H1 (cell line): ENCODE measurements at regions not wholly inside any gene's neighbourhood (a gene's known extent, or its start where the extent isn't known, plus 50 kb on each side); places are given as distances from the start of the nearest gene placed in this dataset.

ENCODE experiments used
- CHD1 ChIP-seq: IDR thresholded peaks from 2 replicates; pipeline ENCODE4 v1.6.1; 2012; ENCODE audit warnings: low read depth, low read length, improper control_type of control experiment
- CTCF ChIP-seq, 3 experiments: IDR thresholded peaks; 1 replicate in 2 of 3; 2 replicates in 1 of 3; pipeline versions ENCODE4 v1.5.1 to v1.6.1; 2011; ENCODE audit warnings: low read length in 3 of 3, mild to moderate bottlenecking in 3 of 3, inconsistent platforms in 2 of 3, low read depth in 1 of 3, moderate library complexity in 1 of 3; ENCODE audit not compliant: insufficient read depth in 1 of 3; ENCODE audit errors: control extremely low read depth in 1 of 3
- EZH2 ChIP-seq: fragments of 200-600 bp; sonication (generic); IDR thresholded peaks from 2 replicates; pipeline ENCODE4 v1.7.1; 2012; ENCODE audit warnings: low read depth, mild to moderate bottlenecking, moderate library complexity, low read length, inconsistent platforms; ENCODE audit not compliant: severe bottlenecking
- FOSL1 ChIP-seq: IDR thresholded peaks from 2 replicates; pipeline ENCODE4 v1.6.1; 2011; ENCODE audit warnings: mild to moderate bottlenecking, low read depth, low read length, moderate library complexity; ENCODE audit not compliant: insufficient read depth
- JUND ChIP-seq: IDR thresholded peaks from 2 replicates; pipeline ENCODE4 v1.6.1; 2011; ENCODE audit warnings: mild to moderate bottlenecking, improper control_type of control experiment, low read length
- NRF1 ChIP-seq: IDR thresholded peaks from 2 replicates; pipeline ENCODE4 v1.6.1; 2011; ENCODE audit warnings: mild to moderate bottlenecking, low read depth, low read length, improper control_type of control experiment
- POLR2AphosphoS5 ChIP-seq: IDR thresholded peaks from 2 replicates; pipeline ENCODE4 v1.6.1; 2011; ENCODE audit warnings: low read depth, low read length
- RAD21 ChIP-seq, 2 experiments: IDR thresholded peaks in 1 of 2; conservative IDR thresholded peaks in 1 of 2; 2 replicates each; pipeline ENCODE4 v1.6.1; 2011; ENCODE audit warnings: low read depth in 2 of 2, low read length in 2 of 2, improper control_type of control experiment in 1 of 2, inconsistent platforms in 1 of 2, mild to moderate bottlenecking in 1 of 2, moderate library complexity in 1 of 2
- RFX5 ChIP-seq: IDR thresholded peaks from 2 replicates; pipeline ENCODE4 v1.6.1; 2011; ENCODE audit warnings: low read depth, low read length, improper control_type of control experiment, borderline replicate concordance
- SIN3A ChIP-seq, 2 experiments: IDR thresholded peaks in 1 of 2; conservative IDR thresholded peaks in 1 of 2; 2 replicates each; pipeline ENCODE4 v1.6.1; 2011 to 2012; ENCODE audit warnings: low read length in 2 of 2, improper control_type of control experiment in 1 of 2, low read depth in 1 of 2, mild to moderate bottlenecking in 1 of 2
- TAF7 ChIP-seq: optimal IDR thresholded peaks from 2 replicates; pipeline ENCODE3; 2011; ENCODE audit warnings: low read depth, mild to moderate bottlenecking, inconsistent platforms, low read length, moderate library complexity, borderline replicate concordance
- TBP ChIP-seq: IDR thresholded peaks from 2 replicates; pipeline ENCODE4 v1.6.1; 2011; ENCODE audit warnings: low read depth, low read length, improper control_type of control experiment
- ZNF274 ChIP-seq: IDR thresholded peaks from 2 replicates; pipeline ENCODE4 v1.7.0; 2012; ENCODE audit warnings: low read length, borderline replicate concordance; ENCODE audit errors: extremely low read depth

DNA sequence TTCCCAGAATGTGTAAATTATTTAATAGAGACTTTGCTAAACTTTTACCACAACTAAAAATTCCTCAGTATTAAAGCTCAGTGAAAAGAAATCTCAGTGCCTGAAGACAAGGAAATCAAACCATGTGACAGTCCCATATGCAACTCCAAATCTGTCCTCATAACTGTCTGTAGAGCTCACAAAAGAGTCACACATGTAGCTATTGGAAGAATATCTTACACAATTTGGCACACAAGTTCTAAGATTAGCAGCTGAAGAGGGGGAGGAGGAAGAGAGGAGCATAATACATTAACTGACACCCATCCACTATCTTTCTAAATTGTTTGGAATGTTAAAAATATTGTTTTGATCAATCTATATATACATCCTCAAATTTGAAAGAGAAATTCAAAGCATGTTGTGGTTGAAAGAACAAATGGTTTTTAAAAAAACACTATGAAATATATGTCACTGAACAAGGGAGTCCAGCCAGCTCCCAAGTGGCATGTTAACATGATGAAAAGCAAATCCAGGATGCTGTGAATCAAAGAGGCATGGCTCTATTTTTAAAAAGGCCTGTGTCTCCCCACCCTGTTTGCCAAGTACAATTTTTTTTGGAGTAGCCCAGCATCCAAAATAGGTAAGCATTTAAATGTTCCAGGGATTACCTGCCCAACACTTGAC lies 126.3 kb upstream of the NANOGP8 start:
- no peak for TF ChIP-seq NRF1
- no peak for TF ChIP-seq TAF7
- TF ChIP-seq CTCF (IDR thresholded peaks at IDR 0.05; ENCODE audit: control extremely low read depth in 1 of 3, insufficient read depth in 1 of 3, low read depth in 1 of 3, low read length in 3 of 3), result no peak
- no peak for TF ChIP-seq EZH2
- TF ChIP-seq ZNF274, result no peak
- no peak for TF ChIP-seq FOSL1
- TF ChIP-seq JUND, result no peak
- TF ChIP-seq TBP, result no peak
- TF ChIP-seq SIN3A (conservative IDR thresholded peaks at IDR 0.05 in 1 of 2, IDR thresholded peaks at IDR 0.05 in 1 of 2; ENCODE audit: low read depth in 1 of 2, low read length in 2 of 2), result no peak
- no peak for TF ChIP-seq POLR2AphosphoS5
- no peak for TF ChIP-seq RAD21 (IDR thresholded peaks at IDR 0.05 in 1 of 2, conservative IDR thresholded peaks at IDR 0.05 in 1 of 2; ENCODE audit: low read depth in 2 of 2, low read length in 2 of 2)
- no peak for TF ChIP-seq CHD1
- TF ChIP-seq RFX5, result no peak
